HG03045 (cell line): ENCODE measurements at regions not wholly inside any gene's neighbourhood (a gene's known extent, or its start where the extent isn't known, plus 50 kb on each side); places are given as distances from the start of the nearest gene placed in this dataset.
"Not testable (repeated sequence)": the region's sequence is repeated elsewhere in the genome, so short reads cannot be mapped to it uniquely, and the experiment has no call there.

ENCODE experiments used
- ATAC-seq: cut with Tn5 transposase; IDR thresholded peaks from one replicate; pipeline ENCODE4 v1.9.1; 2021; ENCODE audit warnings: mild to moderate bottlenecking, moderate library complexity; ENCODE audit not compliant: unreplicated experiment

DNA sequence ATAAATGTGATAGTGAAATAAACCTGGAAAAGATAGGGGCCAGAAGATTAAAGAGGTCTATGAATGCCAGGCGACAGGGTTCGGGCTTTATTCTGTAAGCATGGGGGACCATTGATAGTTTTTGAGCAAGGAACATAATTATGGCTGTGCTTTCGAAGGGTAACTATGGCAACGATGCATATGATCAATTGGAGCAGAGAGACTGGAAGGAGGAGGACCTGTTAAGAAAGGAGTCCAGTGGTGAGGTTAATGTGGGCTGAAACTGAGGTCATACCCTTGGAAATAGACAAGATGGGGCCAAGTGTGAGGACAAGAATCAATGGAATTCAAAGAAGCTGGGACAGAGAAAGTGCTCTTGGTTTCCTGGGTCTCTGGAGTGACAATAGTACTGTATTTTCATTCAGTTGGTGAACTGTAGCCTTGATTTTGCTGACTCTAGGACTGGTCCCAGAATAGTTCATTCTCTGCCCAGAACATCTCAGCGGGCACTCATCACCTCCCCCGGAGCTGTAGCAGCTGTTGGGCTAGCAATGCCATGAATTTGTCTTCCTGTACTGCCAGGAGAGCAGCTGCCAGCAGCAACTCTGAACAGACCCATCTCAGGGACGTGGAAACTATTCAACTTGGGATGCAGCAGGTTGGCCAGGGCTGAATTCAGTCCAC is 108.4 kb downstream of the SRGAP2 start:
- not testable (repeated sequence) for ATAC-seq

DNA sequence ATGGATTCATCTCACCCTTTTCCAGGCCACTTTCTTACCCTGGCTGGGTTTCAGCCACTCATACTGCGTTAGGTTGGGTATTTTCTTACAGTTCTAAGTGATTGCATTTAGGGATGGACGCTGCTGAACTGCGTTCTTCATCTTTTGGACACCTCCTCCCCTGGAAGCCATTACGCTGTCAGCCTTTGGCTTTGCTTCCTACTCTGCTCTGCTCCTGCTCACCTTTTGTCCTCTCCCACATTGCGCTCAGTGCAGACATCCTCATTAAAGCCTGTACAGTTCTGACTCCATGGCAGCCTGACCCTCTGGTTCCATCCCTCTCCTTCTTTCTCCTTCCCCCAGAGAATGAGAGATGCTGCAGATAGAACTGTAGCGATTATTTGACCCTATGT is 108.9 kb downstream of the SRGAP2 start:
- not testable (repeated sequence) for ATAC-seq

DNA sequence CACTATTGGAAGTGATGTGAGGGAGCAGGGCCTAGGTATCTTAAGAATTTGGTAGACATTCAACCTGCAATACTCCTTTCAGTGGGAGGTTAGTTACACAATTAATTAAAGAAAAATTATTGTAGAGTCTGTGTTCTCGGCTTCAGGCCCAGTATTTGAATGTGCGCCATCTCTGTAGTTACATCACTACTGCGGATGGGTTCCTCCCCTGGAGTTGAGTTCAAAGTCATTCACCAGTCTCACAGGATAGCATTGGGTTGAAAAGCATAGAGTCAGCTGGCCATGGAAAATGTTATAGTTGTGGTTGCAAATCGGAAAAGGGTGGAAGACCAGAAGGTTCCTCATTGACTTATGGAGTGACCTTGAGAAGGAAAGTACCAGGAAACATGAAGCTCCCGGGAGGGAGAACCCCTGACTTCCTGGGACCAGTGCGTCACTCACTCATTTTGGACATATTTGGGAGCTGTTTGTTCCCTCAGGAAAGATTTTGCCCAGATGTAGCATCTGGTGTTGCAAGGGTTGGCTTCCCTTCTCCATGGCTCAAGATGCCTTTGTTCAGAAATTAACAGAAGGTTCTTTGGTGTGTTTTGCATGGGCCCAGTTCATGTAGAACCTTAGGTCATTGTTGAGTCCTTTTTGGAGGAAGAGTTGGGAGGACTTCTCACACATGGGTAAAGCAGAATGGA is 111.8 kb downstream of the SRGAP2 start:
- not testable (repeated sequence) for ATAC-seq

DNA sequence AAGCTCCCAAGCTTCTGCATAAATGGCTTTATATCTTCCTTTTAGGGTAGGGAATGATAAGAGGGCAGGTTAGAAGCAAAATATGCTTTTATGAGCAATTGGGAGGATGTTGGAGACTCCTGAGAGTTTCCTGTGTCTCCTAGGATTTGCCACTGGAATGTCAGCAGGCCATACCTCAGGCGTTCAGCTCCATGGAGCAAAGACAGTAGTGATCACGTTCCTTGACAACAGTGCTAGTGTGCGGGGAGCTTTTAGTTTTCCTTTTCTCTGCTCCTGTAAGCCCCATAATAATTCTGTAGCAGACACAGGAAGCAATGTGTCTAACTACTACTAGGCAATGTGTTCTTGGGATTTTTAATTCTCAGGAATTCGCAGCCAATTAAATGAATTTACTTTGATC is 113.6 kb downstream of the SRGAP2 start:
- ATAC-seq = not testable (repeated sequence)

DNA sequence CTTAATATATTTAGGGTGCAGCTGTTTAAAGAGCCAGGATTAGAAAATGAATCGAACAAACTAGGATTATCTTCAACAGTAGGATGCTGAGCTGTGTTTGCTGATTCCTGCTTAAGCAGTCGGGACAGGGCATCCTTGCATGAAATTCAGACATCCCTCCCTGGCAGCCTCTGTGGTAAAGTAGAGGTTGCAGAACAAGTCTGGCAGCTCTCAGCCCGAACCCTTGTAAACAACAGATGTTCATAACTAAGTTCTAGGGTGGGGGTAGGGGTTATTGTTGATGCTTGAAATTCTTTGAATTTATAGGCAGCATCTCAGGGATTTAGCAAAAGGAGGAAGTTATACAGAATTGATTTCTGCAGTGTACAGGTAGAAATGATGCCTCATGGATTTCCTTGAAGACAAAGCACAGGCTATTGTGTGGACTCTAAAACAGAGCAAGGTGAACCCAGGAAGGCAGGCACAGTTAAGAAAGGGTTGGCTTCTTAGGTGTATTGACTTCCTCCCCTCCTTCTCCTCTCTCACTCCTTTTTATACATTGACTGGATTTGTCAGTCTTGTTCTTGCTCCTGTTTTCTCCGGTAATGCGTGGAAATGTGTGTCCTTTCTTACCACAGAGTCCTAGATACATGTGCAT is 114.7 kb downstream of the SRGAP2 start:
- ATAC-seq = not testable (repeated sequence)

DNA sequence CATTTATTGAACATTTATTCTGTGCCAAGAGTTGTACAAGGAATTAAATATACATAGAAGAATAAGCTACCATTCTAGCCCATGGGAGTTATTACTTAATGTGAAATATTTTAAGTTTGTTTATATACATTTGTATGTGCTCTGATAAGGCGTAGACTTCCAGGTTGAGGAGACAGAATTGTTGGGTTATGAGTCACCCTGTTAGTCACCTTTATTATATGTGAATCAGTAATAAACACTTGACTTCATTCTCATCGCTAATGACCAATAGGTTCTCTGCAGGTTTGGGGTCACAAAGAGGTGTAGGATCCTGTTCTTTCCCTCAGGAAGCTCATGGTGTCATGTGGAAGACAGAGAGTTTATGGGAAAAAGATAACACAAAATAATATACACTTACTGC is 116.9 kb downstream of the SRGAP2 start:
- ATAC-seq = not testable (repeated sequence)

DNA sequence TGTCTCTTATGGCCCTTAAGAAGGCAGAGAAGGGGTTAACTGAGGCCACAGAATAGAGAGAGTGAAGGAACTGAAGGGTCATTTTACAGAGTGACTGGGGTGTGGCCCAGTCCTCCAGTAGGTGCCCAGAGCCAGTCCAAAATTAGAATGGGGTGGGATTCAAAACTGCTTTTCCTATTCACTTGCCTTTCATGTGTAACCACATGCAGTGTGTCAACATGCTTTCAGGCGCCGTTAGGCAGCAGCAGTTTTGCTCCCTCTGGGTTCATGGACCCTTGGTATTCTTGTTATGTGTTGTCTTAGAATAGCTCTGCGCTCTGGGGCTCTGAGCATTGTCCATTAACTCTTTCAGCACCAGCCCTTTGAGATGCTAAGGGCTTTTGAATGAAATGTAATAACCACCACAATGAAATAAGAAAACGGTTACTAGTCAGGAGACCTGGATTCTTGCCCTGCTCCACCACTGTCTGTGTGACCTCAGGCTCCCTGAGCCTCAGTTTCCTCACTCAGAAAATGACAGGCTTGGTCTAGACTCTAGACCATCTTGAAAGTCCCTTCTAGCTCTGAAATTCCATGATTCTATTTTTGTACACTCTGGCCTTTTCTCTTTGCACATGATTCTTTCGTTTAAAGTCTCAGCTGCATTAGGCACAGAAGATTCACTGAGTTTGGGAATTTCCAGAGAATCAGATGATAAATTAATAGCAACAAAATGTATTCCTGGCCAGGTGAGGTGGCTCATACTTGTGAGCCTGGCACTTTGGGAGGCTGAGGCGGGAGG is 123.0 kb downstream of the SRGAP2 start:
- not testable (repeated sequence) for ATAC-seq

DNA sequence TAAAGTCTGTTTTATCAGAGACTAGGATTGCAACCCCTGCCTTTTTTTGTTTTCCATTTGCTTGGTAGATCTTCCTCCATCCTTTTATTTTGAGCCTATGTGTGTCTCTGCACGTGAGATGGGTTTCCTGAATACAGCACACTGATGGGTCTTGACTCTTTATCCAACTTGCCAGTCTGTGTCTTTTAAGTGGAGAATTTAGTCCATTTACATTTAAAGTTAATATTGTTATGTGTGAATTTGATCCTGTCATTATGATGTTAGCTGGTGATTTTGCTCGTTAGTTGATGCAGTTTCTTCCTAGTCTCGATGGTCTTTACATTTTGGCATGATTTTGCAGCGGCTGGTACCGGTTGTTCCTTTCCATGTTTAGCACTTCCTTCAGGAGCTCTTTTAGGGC is 128.3 kb downstream of the SRGAP2 start:
- ATAC-seq = not testable (repeated sequence)

DNA sequence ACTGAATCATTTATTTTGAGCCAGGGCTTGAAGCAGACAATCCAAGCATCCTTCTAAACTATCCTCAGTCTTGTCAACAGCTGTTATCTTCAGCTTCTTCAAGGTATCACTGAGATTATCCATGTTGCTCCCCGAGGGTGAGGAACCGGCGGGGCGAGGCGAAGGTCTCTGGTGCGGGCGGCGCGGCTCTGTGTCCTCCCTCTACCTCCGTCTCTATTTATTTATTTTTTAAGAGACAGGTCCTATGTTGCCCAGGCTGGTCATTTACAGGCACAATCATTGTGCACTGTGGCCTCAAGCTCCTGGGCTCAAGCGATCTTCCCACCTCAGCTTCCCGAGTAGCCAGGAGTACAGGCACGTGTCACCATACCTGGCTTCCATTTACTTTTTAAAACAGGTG is 130.0 kb downstream of the SRGAP2 start:
- ATAC-seq = not testable (repeated sequence)

DNA sequence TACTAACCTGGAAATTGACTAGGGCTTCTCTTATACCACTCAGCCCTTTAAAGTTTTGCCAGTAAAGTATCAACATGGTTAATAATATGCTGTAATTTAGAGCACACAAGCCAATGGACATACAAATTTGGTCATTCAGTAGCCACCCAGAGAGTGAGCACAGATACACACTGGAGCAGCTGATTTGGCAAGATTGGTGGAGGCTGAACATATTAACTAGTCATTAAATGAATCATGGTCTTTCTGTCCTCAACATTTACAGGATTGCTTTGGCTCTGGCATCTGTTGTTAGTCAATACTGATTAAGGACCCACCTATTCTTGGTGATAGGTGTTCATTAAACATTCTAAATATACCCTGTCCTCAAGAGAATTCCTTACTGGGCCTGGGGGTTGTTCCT is 130.6 kb downstream of the SRGAP2 start:
- ATAC-seq = not testable (repeated sequence)

DNA sequence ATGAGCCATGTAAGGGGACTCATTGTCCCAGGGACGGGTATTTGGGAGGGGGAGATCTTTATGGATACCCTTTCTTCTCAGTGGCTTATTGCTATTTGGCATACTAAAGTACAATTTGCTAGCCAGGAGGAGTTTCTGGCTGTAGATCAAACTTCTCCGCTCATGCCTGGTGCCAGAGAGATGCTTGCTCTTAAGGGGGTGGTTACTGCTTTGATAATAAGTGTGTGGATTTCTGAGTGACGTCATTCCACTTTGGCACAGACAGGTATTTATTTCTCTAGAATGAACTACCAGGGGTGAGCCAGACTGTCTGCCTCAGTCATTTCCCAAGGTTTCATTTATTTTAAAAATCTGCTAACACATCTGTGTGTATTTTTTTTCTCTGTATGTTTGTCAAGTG is 131.1 kb downstream of the SRGAP2 start:
- ATAC-seq = not testable (repeated sequence)

DNA sequence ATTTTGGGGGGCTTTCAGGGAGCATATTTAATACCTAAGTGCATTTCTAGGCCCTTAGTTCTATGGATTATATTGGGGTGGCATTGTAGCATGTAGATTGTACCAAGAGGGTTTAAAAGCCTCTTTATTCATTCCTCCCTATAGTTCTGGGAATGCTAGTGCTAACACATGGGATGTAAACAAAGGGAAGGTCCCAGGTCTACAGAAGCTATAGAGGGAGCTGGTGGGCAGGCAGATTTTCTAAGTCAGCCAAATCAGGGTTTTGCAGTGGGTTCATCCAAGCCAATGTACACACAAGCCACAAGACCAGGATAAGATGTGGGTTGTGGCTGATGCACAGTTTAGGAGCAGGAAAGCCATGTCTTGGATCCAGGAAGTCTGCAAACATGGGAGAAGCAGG is 131.8 kb downstream of the SRGAP2 start:
- not testable (repeated sequence) for ATAC-seq

DNA sequence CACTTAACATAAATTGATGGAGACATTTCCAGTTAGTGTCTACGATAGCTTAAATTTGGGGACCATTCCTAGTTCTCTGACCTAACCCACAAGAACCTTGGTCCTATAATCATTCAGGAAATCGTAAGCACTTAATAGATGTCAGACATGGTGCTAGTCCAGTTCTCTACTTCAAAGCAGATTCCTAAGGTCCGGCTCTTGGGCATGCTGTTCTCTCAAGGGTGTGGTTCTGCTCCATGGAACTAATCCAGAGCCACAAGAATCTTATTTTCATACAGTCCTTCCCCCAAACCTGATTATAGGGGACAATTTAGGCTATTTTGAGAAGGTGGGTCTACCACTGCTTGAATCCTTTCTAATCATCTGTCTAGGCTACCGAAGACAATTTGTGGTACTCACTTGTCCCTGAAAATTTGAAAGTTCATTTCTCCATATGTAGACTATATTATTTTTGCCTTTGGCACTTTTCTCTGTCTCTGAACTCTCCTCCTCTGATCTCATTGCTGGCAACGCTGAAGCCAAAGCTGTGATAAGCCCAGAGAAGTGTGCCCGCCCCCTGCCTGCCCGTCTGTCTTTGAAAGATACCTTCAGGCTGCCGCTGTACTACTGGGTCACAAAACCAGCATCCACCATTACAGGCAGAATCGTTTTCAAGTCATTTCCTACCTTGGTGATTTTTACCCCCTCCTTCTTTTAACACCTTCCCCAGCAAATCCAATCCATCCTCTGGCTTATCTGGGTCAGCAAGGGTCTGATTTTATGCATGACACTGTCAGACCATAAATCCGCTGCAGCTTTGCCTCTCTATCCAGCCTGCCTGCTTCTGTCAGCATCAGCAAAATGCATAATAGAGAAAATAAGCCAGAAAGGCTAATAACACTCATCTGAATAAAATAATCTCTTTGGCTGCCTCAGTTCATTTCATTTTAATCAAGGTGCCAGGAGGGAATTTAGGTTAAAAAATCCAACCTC is 132.8 kb downstream of the SRGAP2 start:
- ATAC-seq = not testable (repeated sequence)

DNA sequence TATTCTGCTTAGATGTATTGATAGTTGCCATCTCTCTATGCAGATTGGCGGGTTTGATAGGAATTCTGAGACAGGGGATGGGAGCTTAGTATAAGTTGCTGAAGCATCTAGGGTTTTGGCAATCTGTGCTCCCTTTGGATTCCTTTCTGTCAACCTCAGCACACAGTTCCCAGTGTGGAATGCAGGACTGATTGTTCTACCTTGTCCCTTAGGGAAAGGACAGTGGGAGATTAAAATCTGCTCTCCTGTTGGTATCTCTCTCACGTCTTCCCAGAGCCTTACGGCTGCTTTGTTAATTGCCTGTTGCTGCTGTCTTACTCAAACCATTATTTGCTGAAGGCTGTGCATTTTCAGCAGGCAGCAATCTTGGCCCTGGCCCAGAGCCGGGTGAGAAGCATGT is 133.3 kb upstream of the IKBKE start:
- ATAC-seq = not testable (repeated sequence)

DNA sequence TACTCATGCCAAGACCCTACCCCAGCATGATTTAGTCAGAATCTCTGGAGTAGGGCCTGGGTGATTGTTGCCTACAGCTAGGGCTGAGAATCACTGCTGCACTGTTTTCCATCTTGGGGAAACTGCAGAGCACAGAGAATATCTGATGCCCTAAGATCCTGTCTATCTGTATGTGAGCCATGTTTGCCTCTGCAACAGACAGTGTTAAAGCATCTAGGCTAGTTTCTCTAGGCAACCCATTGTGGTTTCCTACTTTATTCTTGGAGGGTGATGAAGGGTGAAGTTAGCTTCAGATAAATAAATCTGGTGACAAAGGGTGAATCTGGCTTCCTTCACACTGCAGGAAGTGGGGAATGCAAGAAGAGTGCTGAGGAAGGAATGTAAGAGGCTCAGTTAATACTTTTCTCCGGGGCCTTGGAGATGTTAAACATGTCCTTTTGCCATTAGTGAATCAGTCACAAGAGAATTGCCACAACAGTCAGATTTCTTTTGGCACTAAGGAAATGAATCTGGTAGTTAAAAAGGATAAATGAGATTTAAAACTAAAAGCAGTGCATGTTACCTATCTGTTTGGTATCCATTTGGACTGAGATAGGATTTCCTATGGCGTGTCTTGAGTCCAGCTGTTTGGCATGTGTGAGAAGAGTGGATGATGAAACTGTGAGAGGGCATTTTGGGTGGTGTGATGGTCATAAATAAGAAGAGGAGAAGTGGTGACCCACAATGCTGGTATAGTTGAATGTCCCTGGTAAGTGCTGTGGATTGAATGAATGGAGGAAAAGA is 119.6 kb upstream of the IKBKE start:
- not testable (repeated sequence) for ATAC-seq

DNA sequence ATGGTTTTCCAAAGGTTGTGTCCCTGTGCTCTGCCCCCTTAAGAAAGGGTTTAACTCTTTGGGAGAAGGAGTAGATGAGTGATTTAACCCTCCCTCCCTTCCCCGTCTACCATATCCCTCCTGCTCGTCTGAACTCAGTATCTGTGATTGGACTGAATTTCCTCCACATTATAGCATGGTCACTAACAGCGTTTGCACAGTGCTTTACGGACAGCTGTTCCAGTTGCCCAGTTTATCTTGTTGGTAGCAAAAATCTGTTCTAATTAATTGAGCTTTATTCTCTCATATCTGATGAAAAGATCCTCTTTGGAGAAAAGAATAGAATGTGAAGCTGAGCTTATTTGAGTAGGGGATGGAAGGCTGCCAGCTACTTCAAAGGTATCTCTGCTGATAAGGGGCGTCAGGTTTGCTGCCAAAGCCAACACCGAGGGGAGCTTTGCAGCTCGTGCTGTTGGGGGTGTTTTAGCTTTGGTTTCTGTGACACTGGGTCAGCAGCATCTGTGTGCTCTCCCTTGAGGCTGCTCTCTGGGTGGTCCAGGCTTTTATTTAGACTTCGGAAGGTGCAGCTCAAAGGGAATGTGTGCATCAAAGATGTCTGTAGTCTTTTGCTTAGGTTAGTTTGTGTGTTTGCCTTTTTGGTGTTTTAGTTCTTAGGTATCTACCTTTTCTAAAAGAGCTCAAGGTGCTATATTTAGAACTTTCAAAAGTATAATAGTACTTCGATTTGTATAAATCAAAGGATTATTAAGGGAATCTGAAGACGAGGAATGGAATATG is 118.8 kb upstream of the IKBKE start:
- ATAC-seq = not testable (repeated sequence)

DNA sequence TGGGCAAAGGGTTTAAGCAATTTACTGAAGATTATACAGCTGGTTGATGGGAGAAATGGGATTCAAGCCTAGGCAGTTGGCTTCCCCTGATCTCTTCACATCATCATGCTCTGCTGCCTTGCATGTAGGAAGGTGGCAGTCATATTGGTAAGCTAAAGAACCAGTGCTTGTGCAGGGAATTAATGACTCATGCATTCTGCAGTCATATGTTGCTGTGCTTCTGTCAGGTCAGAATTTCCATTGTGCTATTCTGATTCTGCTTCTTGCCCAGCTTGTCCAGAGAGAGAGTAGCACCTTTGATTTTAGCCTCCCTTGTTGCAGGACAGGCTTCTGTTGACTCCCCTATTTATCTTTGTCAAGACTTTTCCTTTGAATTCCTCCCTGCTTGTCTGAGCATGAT is 114.0 kb upstream of the IKBKE start:
- not testable (repeated sequence) for ATAC-seq

DNA sequence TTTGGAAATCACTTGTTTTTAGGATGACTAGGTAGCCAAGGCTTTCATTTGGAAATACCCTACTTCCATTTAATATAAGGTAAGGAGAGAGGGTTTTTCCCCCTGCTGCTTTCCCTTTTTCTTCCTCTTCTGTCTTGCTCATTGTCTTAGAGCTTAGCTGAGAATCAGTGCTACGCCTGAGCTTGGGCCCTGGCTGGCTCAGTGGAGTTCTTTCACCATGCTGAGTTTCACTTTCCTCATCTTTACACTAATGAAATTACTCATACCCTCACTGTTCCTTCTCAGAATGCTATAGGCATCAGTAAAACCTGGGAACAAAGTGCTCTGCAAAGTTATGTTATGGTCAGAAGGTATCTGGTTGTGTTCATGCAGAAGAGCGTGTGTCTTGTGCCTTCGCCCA is 112.3 kb upstream of the IKBKE start:
- ATAC-seq = not testable (repeated sequence)

DNA sequence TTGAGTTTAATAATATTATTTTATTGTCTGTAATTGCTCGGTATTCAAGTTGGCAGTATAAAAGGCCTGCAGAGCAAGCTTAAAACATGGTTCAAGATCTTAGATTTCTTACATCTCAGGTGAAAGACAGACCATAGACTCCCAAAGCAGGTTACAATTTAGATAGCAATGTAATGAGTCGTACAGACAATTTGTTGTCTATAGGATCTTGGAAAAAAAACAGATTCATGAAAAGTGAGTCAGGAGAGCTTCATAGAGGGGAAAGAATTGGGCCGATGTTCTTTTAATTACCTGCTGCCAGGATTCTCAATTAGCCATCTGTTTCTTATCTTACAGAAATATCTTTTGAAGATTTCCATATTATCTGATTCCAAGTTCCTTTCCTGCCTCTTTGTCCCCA is 111.5 kb upstream of the IKBKE start:
- ATAC-seq = not testable (repeated sequence)
